ENCODE measurements at regions not wholly inside any gene's neighbourhood (a gene's known extent, or its start where the extent isn't known, plus 50 kb on each side); places are given as distances from the start of the nearest gene placed in this dataset.

- DNase-seq (no peak), ATAC-seq (ENCODE audit: low FRiP score in 2 of 2) (no peak)
- TF ChIP-seq POLR2A (IDR thresholded peaks at IDR 0.05) (no peak), POLR2AphosphoS5 (IDR thresholded peaks at IDR 0.05) (no peak), EP300 (IDR thresholded peaks at IDR 0.05) (no peak), CTCF (IDR thresholded peaks at IDR 0.05) (no peak)
- no peaks in the 10 kb centered on the region for H3K4me1 ChIP-seq
- 45 to 53% methylated on average over 5 of the region's 5 CpGs for WGBS, 2 donors
- H3K27ac ChIP-seq = no peak overlapping the region
- H3K27me3 ChIP-seq = no peaks in the 10 kb centered on the region
- H3K4me3 ChIP-seq = no peak overlapping the region
- H3K36me3 ChIP-seq = no peaks in the 10 kb centered on the region
- H3K9me3 ChIP-seq = peaks cover 0 to 14% (median 5%) of the 10 kb centered on the region in 4 donors
Observed at GRCh38 chr18:75658330-75658729, 230.8 kb upstream of the SMIM21 start.

DNA sequence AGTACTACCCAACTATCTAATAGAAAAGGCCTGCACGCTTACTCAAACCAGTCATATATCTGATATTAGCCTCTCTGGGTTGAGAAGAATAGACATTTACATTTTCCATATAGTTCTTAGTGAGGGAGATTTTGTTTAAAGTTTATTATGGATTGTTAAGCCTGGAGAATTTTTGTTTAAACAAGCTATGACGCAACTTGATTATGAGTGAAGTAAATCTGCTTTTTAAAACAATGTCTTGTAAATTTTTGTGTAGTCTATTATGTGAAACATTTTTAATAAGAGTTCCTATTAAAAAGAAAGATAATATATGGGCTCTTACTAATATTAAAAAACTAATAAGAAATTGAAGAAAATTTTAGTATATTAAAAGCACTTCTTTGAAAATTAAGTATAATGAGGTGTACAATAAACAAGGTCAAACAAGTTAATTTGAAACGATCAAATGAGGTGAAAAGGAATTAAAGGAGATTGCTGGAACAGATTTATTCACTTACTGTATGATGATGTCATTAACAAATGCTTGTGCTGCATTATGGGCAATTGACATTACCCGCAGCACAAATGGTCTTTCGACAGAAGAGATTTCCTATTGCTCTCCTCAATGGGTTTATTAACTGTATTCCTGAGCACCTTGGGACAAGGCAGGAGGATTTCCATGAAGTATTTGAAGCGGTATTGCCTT, 229.2 kb upstream of the SMIM21 start:
- ATAC-seq (ENCODE audit: low FRiP score in 2 of 2) (no peak), DNase-seq (no peak)
- no peak overlapping the region for H3K4me3 ChIP-seq
- H3K27ac ChIP-seq = no peak overlapping the region
- no peaks in the 10 kb centered on the region for H3K27me3 ChIP-seq
- H3K9me3 ChIP-seq = peaks cover 0 to 14% (median 5%) of the 10 kb centered on the region in 4 donors
- WGBS, 2 donors = 85 to 88% methylated on average over 6 of the region's 6 CpGs
- TF ChIP-seq CTCF (IDR thresholded peaks at IDR 0.05) (no peak), POLR2AphosphoS5 (IDR thresholded peaks at IDR 0.05) (no peak), EP300 (IDR thresholded peaks at IDR 0.05) (no peak), POLR2A (IDR thresholded peaks at IDR 0.05) (no peak)
- H3K4me1 ChIP-seq = no peaks in the 10 kb centered on the region
- no peaks in the 10 kb centered on the region for H3K36me3 ChIP-seq

DNA sequence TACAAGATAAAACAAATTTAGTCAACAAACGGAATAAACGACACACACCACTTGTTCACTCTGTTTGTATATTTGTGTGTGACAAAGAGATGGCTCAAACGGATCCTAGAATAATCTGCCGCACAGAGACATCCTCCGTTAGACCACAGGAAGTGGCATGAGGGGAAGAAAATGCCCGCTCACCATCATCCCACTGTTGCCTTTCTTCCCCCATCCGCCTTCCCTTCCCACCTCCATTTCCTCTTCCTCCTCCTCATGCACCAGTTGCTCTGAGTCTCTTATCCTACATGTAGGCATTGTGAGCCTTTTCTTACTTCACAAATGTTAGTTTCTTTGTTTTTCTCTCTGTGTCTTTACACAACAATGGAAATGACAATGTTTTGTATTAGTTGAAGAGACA, 228.5 kb upstream of the SMIM21 start:
- 40 to 44% methylated on average over 7 of the region's 7 CpGs for WGBS, 2 donors
- H3K4me1 ChIP-seq = no peaks in the 10 kb centered on the region

GRCh38 chr18:75654851-75655751, 227.6 kb upstream of the SMIM21 start:
- DNase-seq = no peak
- ATAC-seq (ENCODE audit: low FRiP score in 2 of 2) = peak in 1 of 2 donors; percentile 54
- 46 to 50% methylated on average over 10 of the region's 10 CpGs for WGBS, 2 donors

More for the DNA sequence above, 228.5 kb upstream of the SMIM21 start:
- ATAC-seq (ENCODE audit: low FRiP score in 2 of 2) (no peak), DNase-seq (no peak)
- no peaks in the 10 kb centered on the region for H3K36me3 ChIP-seq
- TF ChIP-seq CTCF (IDR thresholded peaks at IDR 0.05) (no peak), EP300 (IDR thresholded peaks at IDR 0.05) (no peak), POLR2AphosphoS5 (IDR thresholded peaks at IDR 0.05) (no peak), POLR2A (IDR thresholded peaks at IDR 0.05) (no peak)
- peaks cover 0 to 8% (median 3%) of the 10 kb centered on the region in 4 donors for H3K9me3 ChIP-seq
- no peaks in the 10 kb centered on the region for H3K27me3 ChIP-seq
- H3K27ac ChIP-seq = no peak overlapping the region
- no peak overlapping the region for H3K4me3 ChIP-seq

More at GRCh38 chr18:75654851-75655751, 227.6 kb upstream of the SMIM21 start:
- no peaks in the 10 kb centered on the region for H3K36me3 ChIP-seq
- H3K4me3 ChIP-seq = no peak overlapping the region
- no peak overlapping the region for H3K27ac ChIP-seq
- TF ChIP-seq EP300 (IDR thresholded peaks at IDR 0.05) (no peak), CTCF (IDR thresholded peaks at IDR 0.05) (no peak), POLR2AphosphoS5 (IDR thresholded peaks at IDR 0.05) (no peak), POLR2A (IDR thresholded peaks at IDR 0.05) (no peak)
- no peaks in the 10 kb centered on the region for H3K27me3 ChIP-seq
- no peaks in the 10 kb centered on the region for H3K4me1 ChIP-seq
- no peaks in the 10 kb centered on the region for H3K9me3 ChIP-seq
